CD1c-positive myeloid dendritic cell (primary cell): ENCODE measurements at regions not wholly inside any gene's neighbourhood (a gene's known extent, or its start where the extent isn't known, plus 50 kb on each side); places are given as distances from the start of the nearest gene placed in this dataset.

ENCODE experiments used
- DNase-seq: peaks from one replicate; pipeline ENCODE4 v3.0.0-alpha.2; 2016; ENCODE audit errors: extremely low spot score

- DNase-seq: peak; percentile 35
Observed at GRCh38 chr15:70491201-70491621, 272.1 kb downstream of the UACA start.

GRCh38 chr15:70490838-70491155, 272.6 kb downstream of the UACA start:
- no peak for DNase-seq

GRCh38 chr15:70490148-70490837, 273.1 kb downstream of the UACA start:
- no peak for DNase-seq

GRCh38 chr15:70488941-70489848, 274.2 kb downstream of the UACA start:
- no peak for DNase-seq

GRCh38 chr15:70488002-70488605, 275.3 kb downstream of the UACA start:
- DNase-seq: peak; percentile 86

- DNase-seq: peak; percentile 59
Observed at GRCh38 chr15:70487387-70487740, 276.0 kb downstream of the UACA start.

- DNase-seq: peak; percentile 89
Observed at GRCh38 chr15:70486451-70487386, 276.6 kb downstream of the UACA start.

- no peak for DNase-seq
Observed at GRCh38 chr15:70486012-70486411, 277.3 kb downstream of the UACA start.

- no peak for DNase-seq
Observed at GRCh38 chr15:70484993-70485392, 278.4 kb downstream of the UACA start.

- no peak for DNase-seq
Observed at GRCh38 chr15:70483513-70483912, 279.8 kb downstream of the UACA start.

GRCh38 chr15:70480196-70480856, 283.0 kb downstream of the UACA start:
- peak; percentile 67 for DNase-seq

GRCh38 chr15:70479785-70480184, 283.6 kb downstream of the UACA start:
- no peak for DNase-seq

GRCh38 chr15:70479056-70479455, 284.3 kb downstream of the UACA start:
- no peak for DNase-seq

GRCh38 chr15:70478251-70478990, 284.9 kb downstream of the UACA start:
- peak; percentile 88 for DNase-seq

GRCh38 chr15:70477750-70478250, 285.6 kb downstream of the UACA start:
- no peak for DNase-seq

GRCh38 chr15:70476441-70476840, 286.9 kb downstream of the UACA start:
- DNase-seq: no peak

GRCh38 chr15:70475921-70476320, 287.4 kb downstream of the UACA start:
- DNase-seq: no peak

- DNase-seq: no peak
Observed at GRCh38 chr15:70475407-70475781, 288.0 kb downstream of the UACA start.

GRCh38 chr15:70474471-70475406, 288.6 kb downstream of the UACA start:
- peak; percentile 68 for DNase-seq
